Activated CD4-positive, alpha-beta T cell treated with anti-CD3 and anti-CD28 coated beads, Interleukin-2, amount 50 U/mL, for 48 hours (primary cell): ENCODE measurements at regions not wholly inside any gene's neighbourhood (a gene's known extent, or its start where the extent isn't known, plus 50 kb on each side); places are given as distances from the start of the nearest gene placed in this dataset.

ENCODE experiments used
- DNase-seq, 2 experiments: peaks; one replicate each; pipeline ENCODE4 v3.0.0-alpha.2; 2020

DNA sequence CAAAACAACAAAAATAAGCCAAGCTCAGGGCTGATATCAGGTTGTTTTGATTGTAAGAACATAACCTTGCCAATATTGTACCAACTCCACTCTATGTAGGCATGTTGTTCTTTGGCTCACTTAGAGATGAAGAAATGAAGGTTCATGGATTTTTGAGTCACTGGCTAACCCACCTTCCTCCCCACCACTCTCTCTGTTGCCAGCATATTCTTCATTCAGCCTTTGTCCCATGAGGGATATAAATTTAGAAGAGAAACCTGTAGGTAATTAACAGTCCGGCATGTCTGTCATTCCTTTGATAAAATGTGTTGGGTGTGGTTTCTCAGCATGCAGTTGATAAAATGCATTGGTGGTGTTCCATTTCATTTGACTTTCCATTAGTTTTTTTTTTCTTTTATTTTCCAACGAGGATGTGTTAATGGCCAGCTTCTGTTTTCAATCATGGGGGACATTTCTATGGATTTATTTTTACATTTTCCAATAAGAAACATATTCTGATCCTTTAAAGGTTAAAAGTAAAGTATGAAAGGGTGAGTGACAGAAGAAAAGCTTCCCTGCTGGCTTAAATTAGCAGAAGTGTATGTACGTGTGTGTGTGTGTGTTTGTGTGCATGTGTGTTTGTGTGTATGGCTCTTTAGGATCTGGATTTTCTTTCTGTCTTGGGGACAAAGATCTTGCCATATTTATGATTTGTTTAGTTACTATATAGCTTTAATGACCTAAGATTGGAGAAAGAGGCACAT lies 166.2 kb upstream of the KCNJ16 start:
- DNase-seq, result no peak

DNA sequence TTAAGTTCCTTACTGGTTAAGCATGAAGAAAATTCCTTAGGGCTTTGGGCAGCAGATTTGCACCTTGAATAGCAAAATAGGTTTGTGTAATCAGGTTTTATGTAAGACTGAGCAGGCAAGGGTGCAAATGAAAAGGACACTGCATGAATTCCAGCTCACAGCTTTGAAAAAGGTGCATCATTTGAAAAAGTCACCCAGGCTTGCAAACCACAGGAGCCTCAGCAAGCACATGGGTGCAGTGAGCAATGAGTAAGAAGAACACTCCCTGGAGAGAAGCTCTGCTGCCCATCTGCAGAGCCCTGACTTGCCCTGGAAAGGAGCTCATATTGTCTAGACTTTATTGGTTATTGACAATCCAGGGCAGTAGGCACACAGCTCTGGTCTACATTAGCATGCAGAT lies 165.6 kb upstream of the KCNJ16 start:
- no peak for DNase-seq

DNA sequence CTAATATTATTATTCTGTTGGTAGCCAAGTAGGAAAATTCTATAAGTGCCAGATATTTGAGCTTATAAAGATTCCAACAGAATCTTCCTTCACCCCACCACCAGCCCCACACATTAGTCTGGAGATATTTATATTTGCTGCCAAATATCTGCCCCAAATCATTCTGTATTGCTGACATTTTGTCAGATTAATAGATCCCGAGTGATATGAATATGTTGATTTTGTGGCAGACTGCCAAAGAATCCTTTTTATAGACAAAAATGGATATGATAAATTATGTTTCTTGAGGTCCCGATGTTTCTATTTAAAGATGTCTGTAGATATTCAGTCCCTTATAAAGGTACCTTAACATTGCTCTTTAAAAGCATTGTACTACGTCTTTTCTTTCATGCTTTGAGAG lies 162.2 kb upstream of the KCNJ16 start:
- no peak for DNase-seq

DNA sequence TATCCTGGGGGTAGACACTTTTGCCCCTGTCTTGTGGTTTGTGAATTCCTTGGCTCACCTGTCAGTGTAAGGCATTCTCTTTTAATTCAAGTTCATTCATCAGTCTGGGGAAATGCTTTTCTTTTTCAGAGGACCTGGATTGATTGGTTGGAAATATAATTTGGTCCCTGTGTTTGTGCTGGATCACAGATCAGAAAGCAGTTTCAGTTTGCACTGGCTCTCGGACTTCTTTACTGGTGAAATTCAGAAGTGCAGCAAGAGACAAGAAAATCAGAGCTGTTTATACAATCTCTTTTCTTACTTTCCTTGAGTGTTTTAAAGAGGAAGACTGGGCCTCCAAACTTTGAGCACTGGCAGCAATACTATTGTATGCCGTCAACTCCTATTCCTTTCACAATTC lies 161.8 kb upstream of the KCNJ16 start:
- DNase-seq, result no peak

DNA sequence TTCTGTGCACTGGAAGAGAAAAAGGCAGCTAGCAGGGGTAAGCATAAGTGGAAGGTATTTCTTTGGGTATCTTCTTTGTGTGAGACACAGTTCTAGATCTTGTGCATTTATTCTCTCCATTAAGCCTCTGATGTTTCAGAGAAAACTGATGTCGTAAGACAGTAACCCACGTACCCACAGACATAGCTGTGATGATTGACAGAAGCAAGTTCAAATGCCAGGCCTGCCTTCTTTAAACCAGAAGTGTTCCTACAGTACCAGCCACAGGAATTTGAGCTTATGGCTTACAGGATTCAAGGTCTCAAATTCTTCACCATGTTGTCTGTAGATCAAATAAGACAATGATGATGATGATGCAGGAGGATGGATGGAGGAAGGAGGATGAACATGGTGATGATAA lies 161.4 kb upstream of the KCNJ16 start:
- no peak for DNase-seq

DNA sequence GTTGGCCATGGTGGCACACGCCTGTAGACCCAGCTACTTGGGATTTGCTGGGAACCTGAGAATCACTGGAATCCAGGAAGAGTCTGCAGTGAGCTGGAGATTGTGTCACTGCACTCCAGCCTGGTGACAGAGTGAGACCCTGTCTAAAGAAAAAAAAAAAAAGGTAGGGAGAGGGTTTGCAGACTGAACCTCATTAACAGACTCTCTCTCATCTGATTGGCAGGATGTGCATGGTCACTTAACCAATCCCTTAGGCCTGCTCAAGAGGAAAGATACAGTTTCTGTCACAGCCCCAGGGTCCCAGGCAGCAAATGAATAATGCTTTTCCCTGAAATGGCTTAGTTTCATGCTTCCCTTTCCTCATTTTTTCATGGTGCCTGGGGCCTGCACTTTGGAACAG lies 160.5 kb upstream of the KCNJ16 start:
- DNase-seq, result no peak

DNA sequence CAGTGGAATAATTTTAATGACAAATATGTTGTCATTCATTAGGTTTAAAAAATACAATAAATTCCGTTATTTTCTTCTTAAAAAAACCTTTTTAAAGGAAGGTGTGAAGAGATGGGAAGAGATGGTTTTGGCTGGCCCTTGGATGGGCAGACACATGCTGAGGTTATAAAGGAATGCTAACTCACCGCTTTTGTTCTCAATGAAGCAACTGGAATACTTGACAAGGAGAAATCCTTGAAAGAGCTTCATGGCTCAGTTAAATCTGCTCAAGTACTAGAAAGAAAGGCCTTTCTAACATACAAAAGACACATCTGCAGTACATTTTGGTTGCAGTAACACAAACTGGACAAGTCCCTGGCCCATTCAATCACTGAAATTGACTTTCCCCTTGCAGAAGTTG lies 158.3 kb upstream of the KCNJ16 start:
- no peak for DNase-seq

DNA sequence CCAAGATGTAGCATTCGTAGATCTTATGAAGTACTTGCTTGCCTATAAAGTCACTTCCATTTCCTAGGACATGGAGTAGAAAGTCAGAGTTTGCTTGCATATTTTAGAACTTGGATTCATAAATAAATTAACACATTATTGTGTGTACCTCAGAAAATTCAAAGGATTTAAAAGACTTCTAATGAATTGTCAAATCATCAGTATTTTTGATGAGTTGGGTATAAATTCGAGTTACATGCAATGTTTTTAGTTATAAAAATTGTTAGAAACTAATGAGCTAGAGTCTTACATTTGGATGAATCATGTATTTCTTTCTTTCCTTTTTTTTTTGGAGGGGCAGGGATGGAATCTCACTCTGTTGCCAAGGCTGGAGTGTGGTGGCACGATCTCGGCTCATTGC lies 156.9 kb upstream of the KCNJ16 start:
- no peak for DNase-seq

DNA sequence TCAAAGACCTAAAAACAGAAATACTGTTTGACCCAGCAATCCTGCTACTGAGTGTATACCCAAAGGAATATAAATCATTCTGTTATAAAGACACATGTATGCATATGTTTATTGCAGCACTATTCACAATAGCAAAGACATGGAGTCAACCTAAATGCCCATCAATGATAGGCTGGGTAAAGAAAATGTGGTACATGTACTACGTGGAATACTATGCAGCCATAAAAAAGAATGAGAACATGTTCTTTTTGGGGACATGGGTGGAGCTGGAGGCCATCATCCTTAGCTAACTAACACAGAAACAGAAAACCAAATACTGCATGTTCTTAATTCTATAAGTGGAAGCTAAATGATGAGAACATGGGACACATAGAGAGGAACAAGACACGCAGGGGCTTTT lies 155.2 kb upstream of the KCNJ16 start:
- DNase-seq, result no peak

DNA sequence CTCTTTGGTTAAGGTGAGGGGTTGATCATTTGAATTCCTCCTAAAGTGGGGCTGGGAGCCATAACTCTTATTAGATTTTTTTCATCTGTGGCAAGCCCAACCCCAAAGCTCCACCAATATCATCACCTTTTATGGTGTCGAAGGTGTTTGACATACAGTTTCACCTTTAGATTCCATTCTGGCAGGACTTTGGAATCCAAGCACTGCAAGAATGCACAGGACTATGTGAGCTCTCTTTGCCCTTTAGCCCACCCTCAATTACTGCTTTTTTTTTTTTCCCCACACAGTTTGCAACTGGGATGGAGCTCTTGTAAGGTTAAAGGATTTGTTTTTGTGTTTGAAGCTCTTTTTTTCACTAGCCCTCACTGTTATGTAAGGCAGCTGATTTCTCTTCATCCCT lies 154.0 kb upstream of the KCNJ16 start:
- DNase-seq, result no peak

DNA sequence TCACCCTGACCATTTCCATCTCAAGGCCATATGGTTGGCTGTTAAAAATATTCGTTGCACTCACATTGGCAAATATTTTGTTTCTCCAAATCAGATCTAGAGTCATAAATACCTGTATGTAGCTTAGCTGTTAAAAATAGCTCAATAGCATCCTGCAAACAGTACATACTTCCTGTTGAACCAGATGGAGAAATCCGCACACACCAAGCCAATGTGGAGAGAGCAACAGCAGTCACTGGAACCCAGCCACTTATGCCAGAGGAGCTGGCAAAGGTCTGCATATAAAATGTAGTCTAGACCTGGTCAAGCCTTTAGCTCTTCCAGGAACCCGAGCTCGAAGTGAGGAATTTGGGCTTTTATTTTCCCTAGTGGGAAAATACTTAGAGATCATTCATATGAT lies 146.4 kb upstream of the KCNJ16 start:
- DNase-seq, result no peak

DNA sequence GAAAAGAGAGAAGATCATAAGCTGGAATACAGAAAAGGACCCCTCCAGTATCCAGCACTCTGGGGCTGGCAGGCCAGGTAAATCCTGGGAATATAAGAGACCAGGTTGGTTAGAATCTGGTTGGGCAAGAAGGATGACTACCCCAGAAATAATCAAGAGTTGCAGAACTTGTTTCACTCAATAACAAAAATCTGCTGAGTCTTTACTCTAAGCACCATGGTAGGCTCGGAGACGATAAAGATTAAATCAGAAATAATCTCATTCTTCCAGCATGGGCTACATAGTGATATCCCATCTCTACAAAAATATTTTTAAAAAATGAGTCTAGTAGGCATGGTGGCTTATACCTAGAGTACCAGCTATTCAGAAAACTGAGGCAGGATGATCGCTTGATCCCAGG lies 138.0 kb upstream of the KCNJ16 start:
- DNase-seq, result no peak

DNA sequence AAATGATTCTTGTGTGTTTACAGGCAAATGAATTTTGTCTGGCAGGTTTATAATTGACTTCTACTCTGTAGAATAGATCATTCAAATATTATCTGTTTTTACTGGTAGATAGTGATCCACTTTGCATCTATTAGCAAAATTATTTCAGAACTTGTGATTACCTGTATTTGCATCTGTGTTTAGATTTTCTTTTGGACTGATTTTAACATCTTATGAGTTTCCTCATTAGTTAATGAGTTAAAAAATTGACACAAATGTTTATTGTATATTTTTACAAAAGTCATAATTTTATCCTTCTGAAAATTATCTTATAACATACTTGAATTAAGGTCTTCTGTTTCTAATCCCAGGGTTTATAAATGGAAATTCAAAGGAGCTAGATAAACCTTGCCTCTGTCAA lies 132.0 kb upstream of the KCNJ16 start:
- no peak for DNase-seq

DNA sequence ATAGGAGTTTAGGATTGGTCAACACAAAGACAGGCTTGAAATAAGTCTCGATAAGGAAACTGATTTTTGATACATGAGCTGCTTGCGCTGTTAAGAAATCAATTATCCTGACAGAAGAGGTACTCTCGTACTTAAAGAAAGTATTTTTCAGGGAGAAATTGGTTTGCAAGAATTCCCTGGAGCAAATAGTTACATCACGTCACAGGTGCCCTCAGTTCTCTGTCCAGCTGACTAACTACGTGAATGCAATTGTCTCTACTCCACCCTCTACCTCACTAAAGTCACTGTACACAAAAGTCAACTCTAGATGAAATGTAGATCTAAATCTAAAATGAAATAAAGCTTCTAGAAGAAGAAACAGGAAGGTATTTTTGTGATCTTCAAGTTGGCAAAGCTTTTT lies 130.6 kb upstream of the KCNJ16 start:
- DNase-seq, result no peak

DNA sequence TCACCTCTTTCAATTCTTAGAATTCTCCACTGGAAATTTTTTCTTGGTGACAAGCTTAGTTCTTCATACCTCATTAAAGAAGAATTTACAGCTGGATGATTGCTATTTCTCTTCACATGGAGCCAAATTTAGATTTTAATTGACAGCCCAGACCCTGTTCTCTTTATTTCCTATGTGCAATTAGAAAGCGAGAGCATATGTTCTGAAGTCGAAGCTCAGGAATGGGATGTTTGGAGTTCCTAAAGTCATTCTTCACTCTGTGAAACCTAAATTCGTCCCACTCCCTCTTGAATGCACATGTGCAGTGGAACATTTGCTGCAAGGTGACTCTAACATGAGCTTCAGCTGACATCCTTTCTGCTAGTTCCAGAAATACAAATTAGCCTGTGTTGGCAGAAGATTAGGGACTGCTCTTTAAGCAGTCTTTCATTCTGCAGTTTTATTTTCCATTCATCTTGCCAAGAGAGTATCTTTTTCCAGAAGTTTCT lies 129.3 kb upstream of the KCNJ16 start:
- no peak for DNase-seq

DNA sequence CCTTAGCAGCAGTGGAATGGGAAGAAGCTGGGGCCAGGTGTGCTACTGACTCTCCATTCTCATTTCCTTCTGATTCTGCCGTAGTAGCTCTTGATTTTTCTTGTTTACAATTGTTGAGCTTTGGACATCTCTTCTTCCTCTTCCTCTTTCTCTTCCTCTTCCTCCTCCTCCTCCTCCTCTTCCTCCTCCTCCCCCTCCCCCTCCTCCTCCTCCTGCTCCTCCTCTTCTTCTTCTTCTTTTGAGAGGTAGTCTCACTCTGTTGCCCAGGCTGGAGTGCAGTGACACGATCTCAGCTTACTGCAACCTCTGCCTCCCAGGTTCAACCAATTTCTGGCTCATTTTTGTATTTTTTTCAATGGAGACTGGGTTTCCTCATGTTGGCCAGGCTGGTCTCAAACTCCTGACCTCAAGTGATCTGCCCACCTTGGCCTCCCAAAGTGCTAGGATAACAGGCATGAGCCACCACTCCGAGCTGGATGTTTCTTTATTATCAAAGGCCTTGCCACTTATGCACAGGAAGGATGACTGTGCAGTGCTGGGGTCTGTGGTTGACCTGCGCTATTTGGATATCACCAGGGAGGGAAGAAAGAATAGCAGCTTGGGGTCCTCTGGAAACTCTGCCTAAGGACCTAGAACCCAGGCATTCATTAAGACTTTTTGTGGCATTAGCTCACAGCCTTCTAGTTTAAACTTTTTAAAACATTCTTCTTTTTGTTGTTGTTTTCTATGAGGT lies 127.8 kb upstream of the KCNJ16 start:
- no peak for DNase-seq

DNA sequence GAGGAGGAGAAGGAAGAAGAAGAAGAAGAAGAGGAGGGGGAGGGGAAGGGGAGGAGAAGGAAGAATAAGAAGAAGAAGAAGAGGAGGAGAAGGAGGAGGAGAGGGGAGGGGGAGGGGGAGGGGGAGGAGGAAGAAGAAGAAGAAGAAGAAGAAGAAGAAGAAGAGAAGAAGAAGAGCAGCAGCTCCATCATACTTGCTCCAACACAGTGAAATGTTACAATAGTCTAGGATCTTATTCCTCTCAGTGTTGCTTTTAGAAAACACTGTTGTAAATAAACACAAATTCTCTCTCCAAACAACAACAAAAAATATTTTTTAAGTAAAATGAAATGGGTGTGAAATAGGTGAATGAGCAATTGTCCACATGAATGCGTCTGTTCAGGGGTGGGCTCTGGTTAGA lies 126.6 kb upstream of the KCNJ16 start:
- no peak for DNase-seq

DNA sequence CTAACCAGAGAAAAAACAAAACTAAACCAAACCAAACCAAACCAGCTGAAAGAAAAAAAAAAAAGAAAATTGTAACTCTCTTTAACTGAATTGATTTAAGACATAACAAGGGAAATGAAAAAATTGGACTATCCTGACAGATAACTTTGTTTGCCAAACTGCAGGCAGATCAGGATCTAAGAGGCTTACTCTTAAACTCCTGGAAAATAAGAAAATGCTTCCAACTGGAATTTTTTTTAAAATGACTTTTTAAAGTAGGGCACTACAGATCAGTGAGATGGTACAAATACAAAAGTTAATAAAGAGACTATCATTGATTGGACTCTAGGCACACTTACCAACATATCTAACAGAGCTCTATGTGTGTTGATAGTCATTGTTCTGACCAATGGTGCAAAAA lies 125.5 kb upstream of the KCNJ16 start:
- DNase-seq, result no peak

DNA sequence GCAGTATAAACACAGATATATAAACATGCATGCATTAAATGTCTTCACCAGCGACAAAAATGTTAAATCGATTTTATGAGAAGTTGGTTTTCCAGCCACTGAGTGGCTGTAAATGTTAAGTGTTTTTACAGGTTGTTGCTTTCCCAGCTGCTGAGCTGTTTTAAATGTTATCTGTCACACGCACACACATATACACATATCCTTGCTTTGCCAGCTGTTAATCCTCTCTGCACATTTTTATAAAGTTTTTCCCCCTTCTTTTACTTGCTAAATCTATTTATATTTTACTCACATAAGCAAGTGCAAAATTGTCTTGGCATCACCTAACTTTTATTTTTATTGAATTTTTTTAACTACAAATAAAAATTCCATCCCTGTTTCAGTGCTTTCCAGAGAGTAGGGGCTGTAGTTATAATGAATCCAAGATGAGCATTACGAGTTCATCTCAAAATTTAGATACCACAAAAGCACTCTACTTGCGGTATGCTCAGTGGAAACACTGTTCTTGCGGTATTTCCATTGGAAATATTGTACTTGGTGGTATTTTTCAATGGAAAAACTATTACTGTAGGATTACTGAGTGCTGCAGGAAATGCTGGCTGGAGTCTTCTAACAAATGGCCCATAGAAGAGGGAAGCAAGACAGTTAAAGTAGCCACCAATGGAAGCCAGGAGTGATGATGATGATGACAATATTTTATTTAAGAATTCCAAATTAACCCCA lies 124.9 kb upstream of the KCNJ16 start:
- DNase-seq, result no peak

DNA sequence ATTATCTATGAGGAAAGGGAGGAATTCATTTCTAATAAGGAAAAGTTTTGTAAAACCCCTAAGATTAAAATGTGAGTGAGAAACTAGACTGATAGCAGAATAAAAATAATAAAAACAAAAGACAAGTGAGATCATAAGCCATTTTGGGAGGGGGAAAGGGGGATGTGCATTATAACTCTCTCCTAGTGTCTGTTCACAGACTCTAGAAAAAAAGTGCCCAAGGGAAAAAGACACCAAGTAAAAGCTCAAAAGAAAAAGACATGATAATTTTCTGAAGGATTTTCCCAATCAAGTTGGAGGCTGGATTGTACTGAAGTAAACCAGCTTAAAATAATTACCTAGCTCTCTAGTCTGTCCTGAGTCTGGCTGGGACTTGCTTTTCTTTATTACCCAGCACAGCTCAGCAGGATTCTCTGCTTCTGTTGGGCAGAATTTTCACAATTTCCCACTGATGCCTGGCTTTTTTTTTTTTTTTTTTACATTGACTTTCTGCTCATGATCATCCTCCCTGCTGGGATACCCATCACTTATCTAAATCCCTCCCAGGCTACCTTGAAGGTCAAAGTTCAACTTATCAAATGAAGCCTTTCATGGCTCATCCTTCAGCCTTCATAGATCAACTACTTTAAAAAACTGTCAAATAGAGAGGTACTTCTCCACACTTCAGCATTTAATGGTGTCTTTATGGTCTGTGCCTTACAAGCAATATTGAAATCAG lies 124.2 kb upstream of the KCNJ16 start:
- DNase-seq, result no peak

DNA sequence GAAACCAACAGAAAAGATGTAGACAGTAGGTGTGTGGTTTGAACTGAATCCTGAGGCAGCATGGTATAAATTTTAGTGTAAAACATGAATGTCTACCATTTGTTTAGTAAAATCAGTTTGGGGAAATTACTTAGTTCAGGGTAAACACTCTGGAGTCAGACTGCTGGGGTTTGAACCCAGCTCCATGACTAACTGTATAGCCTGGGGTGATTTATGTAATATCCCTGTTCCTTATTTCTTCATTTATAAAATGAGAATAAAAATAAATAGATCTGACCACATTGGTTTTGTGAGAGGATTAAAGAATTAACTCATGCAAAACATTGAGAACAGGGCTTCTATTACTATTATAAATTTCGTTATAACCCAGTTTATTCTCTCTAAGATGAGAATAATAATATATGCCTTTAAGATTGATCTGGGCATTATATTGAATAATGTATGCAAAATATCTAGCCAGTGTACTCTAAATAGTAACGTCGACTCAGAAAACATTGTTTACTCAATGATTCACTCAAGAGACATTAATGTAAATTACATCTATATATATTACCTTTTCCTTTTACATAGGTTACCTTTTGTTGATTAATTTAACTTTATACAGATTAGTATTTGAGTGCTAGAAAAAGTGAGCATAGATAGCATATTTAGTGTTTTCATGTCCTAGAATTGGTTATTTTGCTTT lies 120.6 kb upstream of the KCNJ16 start:
- no peak for DNase-seq

DNA sequence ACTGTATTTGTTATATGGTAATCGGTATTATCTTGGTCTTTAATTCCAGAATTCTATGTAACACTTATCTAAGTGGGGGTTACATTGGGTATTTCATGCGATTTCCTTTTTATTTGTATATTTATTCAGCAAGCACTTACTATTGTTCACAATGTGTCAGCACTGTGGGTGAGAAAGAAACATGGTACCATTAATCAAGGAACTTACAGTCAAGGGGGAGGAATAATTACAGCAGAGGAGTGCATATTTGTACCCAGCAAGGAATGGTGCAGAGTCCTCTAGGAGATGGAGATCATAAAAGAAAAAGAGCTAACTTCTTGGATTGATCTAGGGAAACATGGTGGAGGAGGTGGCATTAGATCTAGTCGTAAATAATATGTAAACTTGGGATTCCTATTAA lies 117.0 kb upstream of the KCNJ16 start:
- no peak for DNase-seq

DNA sequence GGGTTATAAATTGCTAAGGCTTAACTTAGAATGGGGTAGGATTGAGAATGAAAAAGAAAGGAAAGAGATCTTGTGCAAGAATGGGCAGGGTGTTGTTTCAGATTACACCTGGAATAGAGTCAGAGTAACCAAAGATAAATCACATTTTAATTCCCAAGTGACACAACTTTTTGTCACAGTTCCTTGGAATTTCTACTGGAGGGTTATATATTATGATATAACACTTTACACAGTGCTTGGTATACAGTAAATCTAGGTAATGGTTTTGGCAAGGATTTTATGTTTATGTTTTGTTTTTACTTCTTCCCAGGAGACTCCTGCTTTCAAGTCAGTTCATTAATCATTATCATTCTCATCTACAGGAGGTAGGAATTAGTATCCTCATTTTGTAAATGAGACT lies 115.7 kb upstream of the KCNJ16 start:
- DNase-seq, result no peak
